ENCODE measurements at regions not wholly inside any gene's neighbourhood (a gene's known extent, or its start where the extent isn't known, plus 50 kb on each side); places are given as distances from the start of the nearest gene placed in this dataset.

DNA sequence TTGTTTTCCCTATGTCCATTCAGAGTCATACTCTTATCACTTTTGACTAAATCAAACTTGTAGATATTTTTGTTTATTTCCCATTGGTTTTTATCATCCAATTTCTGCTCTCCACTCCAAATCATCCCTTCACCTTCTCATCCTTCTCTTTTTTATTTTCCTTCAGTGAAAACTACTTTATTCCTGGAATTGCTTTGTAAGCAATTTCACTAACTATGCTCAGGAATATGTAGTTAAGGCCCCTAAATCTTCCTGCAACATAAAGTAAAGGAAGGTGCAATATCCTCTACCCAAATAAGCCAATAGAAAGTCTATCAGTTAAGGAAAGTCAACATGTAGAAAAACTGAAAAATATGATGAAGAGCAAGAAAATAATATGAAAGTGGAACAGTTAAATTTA is 308.4 kb downstream of the SEC23A start:
- H2BK20ac ChIP-seq (ENCODE audit: low read length), result no peak overlapping the region
- no peak overlapping the region for H3K4ac ChIP-seq (replicated peaks; ENCODE audit: insufficient read length, low read depth, low read length)
- no peaks in the 10 kb centered on the region for H3K79me2 ChIP-seq (ENCODE audit: control insufficient read depth in 1 of 2, insufficient read depth in 2 of 2, low read length in 2 of 2)
- no peak overlapping the region for H3K23ac ChIP-seq (ENCODE audit: insufficient read length)
- H2BK5ac ChIP-seq (ENCODE audit: low read depth, low read length), result no peak overlapping the region
- no peak overlapping the region for H4K5ac ChIP-seq (ENCODE audit: insufficient read length, low read depth, low read length)
- no peak overlapping the region for H2AFZ ChIP-seq (ENCODE audit: low read length)
- H3K36me3 ChIP-seq (ENCODE audit: control insufficient read depth in 2 of 4, insufficient read depth in 4 of 4, low read length in 3 of 4), result no peaks in the 10 kb centered on the region
- H4K8ac ChIP-seq (ENCODE audit: extremely low read depth, insufficient read depth, low read length), result no peak overlapping the region
- H2BK15ac ChIP-seq (ENCODE audit: low read length), result no peak overlapping the region
- H3K23me2 ChIP-seq (ENCODE audit: low read depth, low read length), result no peaks in the 10 kb centered on the region
- FAIRE-seq (no peak), DNase-seq (ENCODE audit: low read depth in 1 of 2, low spot score in 2 of 2) (no peak)
- no peaks in the 10 kb centered on the region for H4K20me1 ChIP-seq (replicated peaks in 1 of 2; ENCODE audit: control insufficient read depth in 1 of 2, insufficient read depth in 2 of 2, low read length in 2 of 2)
- no peak overlapping the region for H2AK5ac ChIP-seq (ENCODE audit: low read depth, low read length)
- no peak overlapping the region for H3K18ac ChIP-seq (ENCODE audit: extremely low read depth, low read length)
- H2BK12ac ChIP-seq (ENCODE audit: low read depth, low read length), result no peak overlapping the region
- no peak overlapping the region for H3K56ac ChIP-seq (replicated peaks; ENCODE audit: insufficient read length, low read depth, low read length)
- no peak overlapping the region for H3K14ac ChIP-seq (ENCODE audit: insufficient read length)
- no peak overlapping the region for H3K27ac ChIP-seq (ENCODE audit: low read depth, low read length)
- H3K9ac ChIP-seq (replicated peaks in 1 of 4; ENCODE audit: extremely low read depth in 1 of 4, low read depth in 3 of 4, low read length in 3 of 4), result no peak overlapping the region
- H3K27me3 ChIP-seq (replicated peaks in 1 of 4; ENCODE audit: control insufficient read depth in 3 of 4, extremely low read depth in 1 of 4, insufficient read depth in 3 of 4, low read length in 3 of 4), result no peaks in the 10 kb centered on the region
- POLR2A ChIA-PET (ENCODE audit: partially characterized antibody), result no interaction called here
- no peaks in the 10 kb centered on the region for H3K9me3 ChIP-seq (ENCODE audit: insufficient read depth in 2 of 2, low read depth in 1 of 2, low read length in 1 of 2)
- H3K79me1 ChIP-seq (ENCODE audit: low read depth, low read length), result no peaks in the 10 kb centered on the region
- no peak overlapping the region for H2BK120ac ChIP-seq (replicated peaks; ENCODE audit: low read depth, low read length)
- peaks cover 2 to 7% (median 5%) of the 10 kb centered on the region in 4 experiments for H3K4me1 ChIP-seq (replicated peaks in 1 of 4; ENCODE audit: control insufficient read depth in 3 of 4, insufficient read depth in 4 of 4, low read length in 3 of 4)
- no peak overlapping the region for H3K4me2 ChIP-seq (ENCODE audit: insufficient read depth in 1 of 2, low read depth in 2 of 2, low read length in 2 of 2)
- H4K91ac ChIP-seq (replicated peaks; ENCODE audit: insufficient read length, low read length), result no peak overlapping the region
- CTCF ChIA-PET (ENCODE audit: partially characterized antibody), result interaction anchor here (1.3 to 3.6 kb wide), 2 partner anchors 14 to 39 kb away, joined by 3 to 18 read pairs; no protein-coding TSS in a partner anchor
- no peak overlapping the region for H3K4me3 ChIP-seq (ENCODE audit: extremely low read depth in 1 of 4, insufficient read depth in 2 of 4, low read depth in 3 of 4, low read length in 4 of 4)
- TF ChIP-seq, protein P1, sequence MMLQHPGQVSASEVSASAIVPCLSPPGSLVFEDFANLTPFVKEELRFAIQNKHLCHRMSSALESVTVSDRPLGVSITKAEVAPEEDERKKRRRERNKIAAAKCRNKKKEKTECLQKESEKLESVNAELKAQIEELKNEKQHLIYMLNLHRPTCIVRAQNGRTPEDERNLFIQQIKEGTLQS (IDR thresholded peaks at IDR 0.05; ENCODE audit: insufficient read depth, low read depth, low read length), result no peak
- TF ChIP-seq TAF1 (IDR thresholded peaks at IDR 0.05; ENCODE audit: low read depth, low read length) (no peak), YY1 (IDR thresholded peaks at IDR 0.05; ENCODE audit: low read depth, low read length) (no peak), EZH2 (IDR thresholded peaks at IDR 0.05; ENCODE audit: low read depth, low read length, severe bottlenecking) (no peak), POLR2A (IDR thresholded peaks at IDR 0.05; ENCODE audit: control extremely low read depth in 1 of 2, low read depth in 2 of 2, low read length in 2 of 2) (no peak), ATF2 (IDR thresholded peaks at IDR 0.05; ENCODE audit: low read length) (no peak), JUND (IDR thresholded peaks at IDR 0.05; ENCODE audit: low read length) (no peak), SIN3A (conservative IDR thresholded peaks at IDR 0.05 in 1 of 2, IDR thresholded peaks at IDR 0.05 in 1 of 2; ENCODE audit: low read depth in 1 of 2, low read length in 2 of 2) (no peak), CREB1 (IDR thresholded peaks at IDR 0.05) (no peak), KDM5A (IDR thresholded peaks at IDR 0.05; ENCODE audit: low read length) (no peak), MAX (IDR thresholded peaks at IDR 0.05) (no peak), TCF12 (IDR thresholded peaks at IDR 0.05; ENCODE audit: low read depth, low read length) (no peak), MAFK (IDR thresholded peaks at IDR 0.05; ENCODE audit: low read depth, low read length) (no peak), JUN (IDR thresholded peaks at IDR 0.05; ENCODE audit: low read depth, low read length) (no peak), FOSL1 (IDR thresholded peaks at IDR 0.05; ENCODE audit: insufficient read depth, low read depth, low read length) (no peak)

All from H1 (cell line).